GM12892 (cell line): ENCODE measurements at regions not wholly inside any gene's neighbourhood (a gene's known extent, or its start where the extent isn't known, plus 50 kb on each side); places are given as distances from the start of the nearest gene placed in this dataset.

Experiments used
- DNase-seq: peaks from one replicate; pipeline ENCODE4 v3.0.0; 2011; ENCODE audit not compliant: insufficient read length
- FAIRE-seq: peaks from 2 replicates; lab custom pipeline; 2011; peaks lifted over from hg19 to GRCh38; lab: Jason Lieb, UNC
- POLR2A ChIP-seq: IDR thresholded peaks from 2 replicates; pipeline ENCODE4 v1.6.1; 2011; ENCODE audit warnings: low read depth, low read length, control low read depth
- POLR2AphosphoS5 ChIP-seq: IDR thresholded peaks from 2 replicates; pipeline ENCODE4 v1.6.1; 2011; ENCODE audit warnings: low read depth, low read length, control low read depth
- TAF1 ChIP-seq: IDR thresholded peaks from 2 replicates; pipeline ENCODE4 v1.6.1; 2011; ENCODE audit warnings: low read depth, mild to moderate bottlenecking, control low read depth, low read length, borderline replicate concordance

- DNase-seq: no peak
- TF ChIP-seq POLR2AphosphoS5 (no peak), TAF1 (no peak), POLR2A (no peak)
- no peak for FAIRE-seq
These were observed 221.6 kb downstream of the ACTL7B start for GRCh38 chr9:108634204-108634603.

DNA sequence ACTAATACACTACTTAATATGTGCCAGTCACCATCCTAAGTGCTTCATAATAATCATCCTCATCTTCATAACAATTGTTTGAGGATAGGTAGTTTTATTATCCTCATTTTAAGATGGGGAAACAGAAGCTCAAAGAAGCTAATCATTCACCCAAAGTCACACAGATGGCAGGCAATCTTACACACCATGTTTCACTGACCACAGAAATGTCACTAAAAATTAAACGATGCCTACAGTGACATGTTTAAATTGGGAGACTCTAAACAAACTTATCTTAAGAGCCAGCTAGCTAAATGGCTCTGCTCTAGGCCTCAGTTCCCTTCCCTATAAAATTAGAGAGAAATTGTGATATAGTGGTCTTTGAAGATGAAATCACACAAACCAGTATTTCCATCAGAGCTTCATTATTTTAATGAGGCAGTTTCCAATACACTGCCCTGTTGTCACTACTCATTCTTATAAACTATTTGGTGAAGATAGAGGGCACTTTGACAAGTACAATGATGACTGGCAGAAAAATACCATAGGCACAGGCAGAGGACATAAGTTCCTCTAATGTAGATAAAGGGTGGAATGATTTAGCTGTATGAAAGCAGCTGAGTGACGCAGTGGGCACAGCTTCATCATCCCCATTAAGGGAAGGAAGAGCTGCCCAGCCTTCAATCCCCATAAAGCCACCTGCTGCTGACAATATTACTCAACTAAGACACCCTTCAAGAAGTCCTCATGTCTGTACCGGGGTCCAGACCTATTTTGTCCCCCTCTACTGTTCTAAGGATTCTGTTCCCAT, 224.1 kb downstream of the ACTL7B start:
- DNase-seq (no peak), FAIRE-seq (no peak)
- TF ChIP-seq TAF1 (no peak), POLR2AphosphoS5 (no peak), POLR2A (no peak)

DNA sequence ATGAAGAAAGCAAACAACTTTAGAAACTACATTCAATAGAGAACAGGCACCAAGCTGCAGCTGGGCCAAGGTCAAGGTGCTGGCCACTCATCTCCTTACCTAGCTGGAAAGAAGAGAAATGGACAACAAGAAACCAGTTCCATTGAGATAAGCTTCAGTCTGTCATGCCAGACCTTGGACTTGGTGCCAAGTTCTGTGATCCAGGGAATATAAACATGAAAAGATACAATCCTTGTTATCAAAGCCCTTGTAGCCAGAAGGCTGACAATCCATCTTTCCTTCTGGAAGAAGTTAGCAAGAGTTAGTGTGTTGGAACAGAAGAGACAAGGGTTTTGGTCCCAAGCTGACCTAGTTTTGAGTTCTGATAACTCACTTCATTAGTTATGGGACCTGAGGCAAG, 227.5 kb downstream of the ACTL7B start:
- no peak for TF ChIP-seq TAF1
- TF ChIP-seq POLR2A: no peak
- TF ChIP-seq POLR2AphosphoS5: no peak
- no peak for DNase-seq
- no peak for FAIRE-seq

GRCh38 chr9:108626743-108627142, 229.0 kb downstream of the ACTL7B start:
- FAIRE-seq: no peak
- DNase-seq: no peak

DNA sequence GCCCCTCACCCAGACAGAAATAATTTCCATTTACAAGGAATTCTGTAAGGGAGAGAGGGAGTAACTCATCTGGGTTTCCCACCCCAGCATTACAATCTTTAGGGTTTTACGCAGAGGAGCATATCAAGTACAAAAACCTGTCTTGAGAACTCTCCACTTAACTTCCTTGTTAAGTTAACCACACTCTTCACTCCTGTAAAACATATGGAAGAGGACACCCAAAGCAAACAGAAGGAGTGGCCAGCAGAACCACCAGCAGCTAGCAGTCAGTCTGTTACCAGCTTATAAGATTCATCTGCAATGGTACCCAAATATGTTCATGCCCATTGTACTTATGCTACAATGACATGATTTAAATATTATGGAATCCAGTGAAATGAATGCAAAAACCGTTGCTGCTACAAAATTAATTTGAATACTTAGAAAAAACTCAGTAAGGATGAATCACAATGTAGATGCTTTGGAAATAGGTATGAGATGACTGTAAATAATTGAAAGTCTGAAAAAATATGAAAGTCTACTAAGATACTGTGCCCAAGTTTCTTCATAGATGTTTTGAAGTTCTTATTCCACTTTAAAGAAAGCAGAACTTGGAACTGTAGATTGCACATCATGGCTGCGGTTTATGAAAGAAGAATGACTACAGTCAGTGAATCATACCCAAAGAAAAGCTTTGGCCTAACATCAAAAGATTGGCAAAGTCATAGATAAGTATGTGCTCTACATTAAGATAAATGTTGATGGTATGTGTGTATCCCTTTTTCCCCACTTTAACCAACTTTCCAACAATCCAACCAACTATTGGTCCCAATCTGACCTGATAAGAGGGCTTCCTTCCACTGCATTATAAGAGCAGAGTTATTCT, 233.6 kb downstream of the ACTL7B start:
- FAIRE-seq (no peak), DNase-seq (no peak)
- no peak for TF ChIP-seq POLR2A
- no peak for TF ChIP-seq TAF1

More at GRCh38 chr9:108626743-108627142, 229.0 kb downstream of the ACTL7B start:
- TF ChIP-seq POLR2AphosphoS5: no peak
- no peak for TF ChIP-seq POLR2A
- TF ChIP-seq TAF1: no peak

GRCh38 chr9:108620767-108621166, 235.0 kb downstream of the ACTL7B start:
- FAIRE-seq (no peak), DNase-seq (no peak)
- no peak for TF ChIP-seq TAF1
- TF ChIP-seq POLR2A: no peak
- no peak for TF ChIP-seq POLR2AphosphoS5

GRCh38 chr9:108618906-108619550, 236.8 kb downstream of the ACTL7B start:
- DNase-seq (no peak), FAIRE-seq (no peak)
- TF ChIP-seq TAF1 (no peak), POLR2A (no peak), POLR2AphosphoS5 (no peak)

- no peak for TF ChIP-seq POLR2AphosphoS5
- no peak for TF ChIP-seq TAF1
- TF ChIP-seq POLR2A: no peak
- FAIRE-seq: no peak
- no peak for DNase-seq
These were observed 238.1 kb downstream of the ACTL7B start for GRCh38 chr9:108617676-108618075.

DNA sequence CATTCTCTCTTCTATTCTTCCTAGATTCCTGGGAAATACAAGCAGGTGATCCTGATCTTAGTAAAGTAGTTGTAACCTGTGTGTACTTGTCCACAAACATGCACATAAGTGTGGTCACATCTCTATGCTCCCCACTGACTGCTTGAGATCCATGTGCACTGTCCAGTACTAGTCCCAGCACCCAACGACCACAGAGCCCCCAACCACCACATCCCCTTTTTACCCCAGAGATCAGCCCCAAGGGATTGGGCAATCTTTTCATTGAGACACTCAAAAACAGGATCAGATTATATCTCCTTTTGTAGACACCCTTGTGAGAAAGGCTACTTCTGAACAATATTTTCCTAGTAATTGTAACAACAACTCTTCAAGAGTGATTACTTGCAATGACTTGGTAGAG, 240.6 kb downstream of the ACTL7B start:
- no peak for DNase-seq

GRCh38 chr9:108612513-108612912, 243.3 kb downstream of the ACTL7B start:
- no peak for DNase-seq
- TF ChIP-seq TAF1: no peak
- no peak for TF ChIP-seq POLR2A
- TF ChIP-seq POLR2AphosphoS5: no peak
- no peak for FAIRE-seq

More for the DNA sequence above, 240.6 kb downstream of the ACTL7B start:
- TF ChIP-seq POLR2A: no peak
- TF ChIP-seq POLR2AphosphoS5: no peak
- TF ChIP-seq TAF1: no peak
- FAIRE-seq: no peak

GRCh38 chr9:108609897-108610253, 245.9 kb downstream of the ACTL7B start:
- TF ChIP-seq POLR2A: no peak
- no peak for TF ChIP-seq TAF1
- no peak for TF ChIP-seq POLR2AphosphoS5
- no peak for DNase-seq
- FAIRE-seq: no peak
